Fibroblast of lung (primary cell): ENCODE measurements at regions not wholly inside any gene's neighbourhood (a gene's known extent, or its start where the extent isn't known, plus 50 kb on each side); places are given as distances from the start of the nearest gene placed in this dataset.

Source experiments
- DNase-seq, 2 donors: peaks; one replicate each; pipeline versions ENCODE4 v3.0.0 to v3.0.0-alpha.2; 2010; ENCODE audit warnings: low read depth in 2 of 2
- H2AFZ ChIP-seq: 2 replicates; pipeline ENCODE4 v1.5.1; 2012; ENCODE audit warnings: low read length, control low read depth, inconsistent platforms
- H3K27ac ChIP-seq: 2 replicates; pipeline ENCODE4 v1.5.1; 2011; ENCODE audit warnings: low read length, control low read depth; ENCODE audit not compliant: insufficient read depth
- H3K27me3 ChIP-seq: 2 replicates; pipeline ENCODE4 v1.5.1; 2011; ENCODE audit warnings: mild to moderate bottlenecking, low read length; ENCODE audit not compliant: control insufficient read depth, insufficient read depth
- H3K36me3 ChIP-seq: 2 replicates; pipeline ENCODE4 v1.5.1; 2011; ENCODE audit warnings: low read length; ENCODE audit not compliant: control insufficient read depth, insufficient read depth
- H3K4me1 ChIP-seq: 2 replicates; pipeline ENCODE4 v1.5.1; 2011; ENCODE audit warnings: low read length; ENCODE audit not compliant: control insufficient read depth, insufficient read depth; ENCODE audit errors: extremely low read depth
- H3K4me2 ChIP-seq: 2 replicates; pipeline ENCODE4 v1.5.1; 2011; ENCODE audit warnings: low read length, control low read depth; ENCODE audit not compliant: insufficient read depth; ENCODE audit errors: extremely low read depth
- H3K4me3 ChIP-seq, 4 experiments: fragments of 200-600 bp in 1 of 4; sonication (generic) in 1 of 4; replicated peaks in 1 of 4; 2 replicates each; pipeline ENCODE4 v1.5.1; 2011 to 2016; ENCODE audit warnings: low read length in 4 of 4, low read depth in 3 of 4, mild to moderate bottlenecking in 3 of 4, control low read depth in 2 of 4, inconsistent platforms in 1 of 4, mixed read lengths in 1 of 4; ENCODE audit not compliant: insufficient read depth in 1 of 4; ENCODE audit errors: control extremely low read depth in 1 of 4
- H3K79me2 ChIP-seq: 2 replicates; pipeline ENCODE4 v1.5.1; 2012; ENCODE audit warnings: mild to moderate bottlenecking, low read length, inconsistent platforms; ENCODE audit not compliant: control insufficient read depth, insufficient read depth
- H3K9ac ChIP-seq: 2 replicates; pipeline ENCODE4 v1.5.1; 2011; ENCODE audit warnings: mild to moderate bottlenecking, low read length, control low read depth; ENCODE audit not compliant: insufficient read depth
- H3K9me3 ChIP-seq: 2 replicates; pipeline ENCODE4 v1.5.1; 2012; ENCODE audit warnings: low read depth, low read length; ENCODE audit not compliant: control insufficient read depth, insufficient read depth
- H4K20me1 ChIP-seq: 2 replicates; pipeline ENCODE4 v1.5.1; 2011; ENCODE audit warnings: low read length; ENCODE audit not compliant: control insufficient read depth, insufficient read depth; ENCODE audit errors: extremely low read depth
- EZH2 ChIP-seq: IDR thresholded peaks from 2 replicates; pipeline ENCODE4 v1.5.1; 2012; ENCODE audit warnings: low read length, control low read depth, mild to moderate bottlenecking; ENCODE audit errors: missing control alignments
- TF ChIP-seq, protein P1 (sequence below), 2 donors: IDR thresholded peaks in 1 of 2; conservative IDR thresholded peaks in 1 of 2; 1 replicate in 1 of 2; 2 replicates in 1 of 2; pipeline ENCODE4 v1.5.1; 2011 to 2012; ENCODE audit warnings: low read length in 2 of 2, control low read depth in 1 of 2, inconsistent platforms in 1 of 2, low read depth in 1 of 2, mild to moderate bottlenecking in 1 of 2

DNA sequence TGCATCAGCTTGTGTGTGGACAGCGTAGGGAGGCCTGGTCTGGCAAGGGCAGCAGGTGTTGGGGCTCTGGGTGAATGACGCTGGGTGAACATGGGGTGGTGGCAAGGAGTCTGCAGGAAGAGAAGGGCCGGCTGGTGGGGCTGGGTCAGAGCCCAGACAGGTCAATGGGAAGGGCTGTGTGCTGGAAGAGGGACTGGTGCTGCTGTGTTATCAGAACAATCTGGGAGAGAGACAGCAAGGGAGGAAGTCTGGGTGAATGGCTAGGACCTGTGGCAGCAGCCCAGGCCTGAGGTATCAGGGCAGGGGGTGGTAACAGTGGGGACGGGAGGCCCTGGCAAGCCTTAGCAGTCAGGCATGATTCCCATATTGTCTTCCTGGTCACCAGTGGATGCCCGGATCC is 206.7 kb downstream of the SNX19 start:
- TF ChIP-seq, protein P1, sequence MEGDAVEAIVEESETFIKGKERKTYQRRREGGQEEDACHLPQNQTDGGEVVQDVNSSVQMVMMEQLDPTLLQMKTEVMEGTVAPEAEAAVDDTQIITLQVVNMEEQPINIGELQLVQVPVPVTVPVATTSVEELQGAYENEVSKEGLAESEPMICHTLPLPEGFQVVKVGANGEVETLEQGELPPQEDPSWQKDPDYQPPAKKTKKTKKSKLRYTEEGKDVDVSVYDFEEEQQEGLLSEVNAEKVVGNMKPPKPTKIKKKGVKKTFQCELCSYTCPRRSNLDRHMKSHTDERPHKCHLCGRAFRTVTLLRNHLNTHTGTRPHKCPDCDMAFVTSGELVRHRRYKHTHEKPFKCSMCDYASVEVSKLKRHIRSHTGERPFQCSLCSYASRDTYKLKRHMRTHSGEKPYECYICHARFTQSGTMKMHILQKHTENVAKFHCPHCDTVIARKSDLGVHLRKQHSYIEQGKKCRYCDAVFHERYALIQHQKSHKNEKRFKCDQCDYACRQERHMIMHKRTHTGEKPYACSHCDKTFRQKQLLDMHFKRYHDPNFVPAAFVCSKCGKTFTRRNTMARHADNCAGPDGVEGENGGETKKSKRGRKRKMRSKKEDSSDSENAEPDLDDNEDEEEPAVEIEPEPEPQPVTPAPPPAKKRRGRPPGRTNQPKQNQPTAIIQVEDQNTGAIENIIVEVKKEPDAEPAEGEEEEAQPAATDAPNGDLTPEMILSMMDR (conservative IDR thresholded peaks at IDR 0.05 in 1 of 2, IDR thresholded peaks at IDR 0.05 in 1 of 2; ENCODE audit: low read depth in 1 of 2, low read length in 2 of 2): no peak
- no peak for TF ChIP-seq EZH2
- Histone ChIP-seq H2AFZ (no peak overlapping the region), H3K9ac (no peak overlapping the region), H3K4me1 (peaks cover 13% of the 10 kb centered on the region), H3K9me3 (no peaks in the 10 kb centered on the region), H3K27ac (peak overlapping the region; percentile 52), H3K36me3 (no peaks in the 10 kb centered on the region), H3K27me3 (no peaks in the 10 kb centered on the region), H3K79me2 (no peaks in the 10 kb centered on the region), H3K4me2 (no peak overlapping the region), H4K20me1 (no peaks in the 10 kb centered on the region), H3K4me3 (no peak overlapping the region)
- no peak for DNase-seq

DNA sequence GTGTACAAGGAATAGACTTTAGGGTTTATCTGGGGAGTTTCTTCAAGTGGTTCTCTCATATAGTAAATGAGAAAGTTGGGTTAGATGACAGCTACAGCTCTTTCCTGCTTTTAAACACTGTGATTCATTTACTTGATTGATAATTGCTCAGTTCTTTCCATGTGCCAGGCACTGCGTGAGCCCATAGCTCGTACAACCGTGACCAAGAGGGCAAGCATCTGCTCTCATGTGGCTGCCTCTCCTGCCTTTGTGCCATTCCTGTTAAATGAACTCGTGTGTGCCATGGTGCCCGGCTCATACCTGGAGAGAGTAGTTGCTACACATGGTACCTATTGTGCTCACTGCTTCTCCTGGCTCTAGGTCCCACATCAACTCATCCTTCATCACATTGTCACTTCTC is 206.3 kb downstream of the SNX19 start:
- H3K27ac ChIP-seq: peak overlapping the region; percentile 52
- H3K36me3 ChIP-seq: no peaks in the 10 kb centered on the region
- H3K9ac ChIP-seq: peak overlapping the region; percentile 17
- no peaks in the 10 kb centered on the region for H4K20me1 ChIP-seq
- H3K4me3 ChIP-seq: no peak overlapping the region
- H3K27me3 ChIP-seq: no peaks in the 10 kb centered on the region
- TF ChIP-seq EZH2: no peak
- TF ChIP-seq, protein P1 (conservative IDR thresholded peaks at IDR 0.05 in 1 of 2, IDR thresholded peaks at IDR 0.05 in 1 of 2; ENCODE audit: low read depth in 1 of 2, low read length in 2 of 2): no peak
- H3K4me1 ChIP-seq: peaks cover 13% of the 10 kb centered on the region
- no peak overlapping the region for H2AFZ ChIP-seq
- no peak for DNase-seq
- no peaks in the 10 kb centered on the region for H3K79me2 ChIP-seq
- H3K4me2 ChIP-seq: no peak overlapping the region
- H3K9me3 ChIP-seq: no peaks in the 10 kb centered on the region

DNA sequence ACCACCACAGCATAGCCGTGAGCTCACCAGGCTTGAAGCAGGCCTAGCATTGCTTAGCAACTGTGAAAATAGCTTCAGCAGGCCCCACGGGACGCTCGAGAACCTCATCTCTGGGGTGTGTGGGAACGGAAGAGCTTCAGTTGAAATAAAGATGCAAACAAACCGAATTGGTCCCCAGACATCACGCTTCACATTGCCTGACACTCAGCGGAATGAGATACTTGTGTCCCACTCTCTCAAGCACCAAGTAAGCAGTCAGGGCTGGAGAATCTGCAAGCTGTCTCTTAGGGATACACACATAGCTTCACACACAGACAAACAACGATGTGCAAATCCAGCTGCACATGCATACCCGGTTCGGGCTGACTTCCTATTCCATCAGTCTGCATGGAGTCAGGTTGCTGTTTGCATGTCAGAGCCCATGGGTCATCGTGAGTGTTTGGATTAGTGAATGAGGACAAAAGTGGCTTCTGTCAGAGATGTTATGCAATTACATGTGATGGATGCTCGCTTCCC is 205.7 kb downstream of the SNX19 start:
- Histone ChIP-seq H3K9me3 (no peaks in the 10 kb centered on the region), H3K4me2 (no peak overlapping the region), H3K4me1 (peaks cover 13% of the 10 kb centered on the region), H3K27me3 (no peaks in the 10 kb centered on the region), H3K9ac (no peak overlapping the region), H3K36me3 (no peaks in the 10 kb centered on the region), H3K4me3 (no peak overlapping the region), H4K20me1 (no peaks in the 10 kb centered on the region), H2AFZ (no peak overlapping the region), H3K79me2 (no peaks in the 10 kb centered on the region), H3K27ac (peak overlapping the region; percentile 52)
- no peak for TF ChIP-seq EZH2
- TF ChIP-seq, protein P1 (conservative IDR thresholded peaks at IDR 0.05 in 1 of 2, IDR thresholded peaks at IDR 0.05 in 1 of 2; ENCODE audit: low read depth in 1 of 2, low read length in 2 of 2): no peak
- peak in 1 of 2 donors; percentile 68 for DNase-seq
